ENCODE measurements at regions not wholly inside any gene's neighbourhood (a gene's known extent, or its start where the extent isn't known, plus 50 kb on each side); places are given as distances from the start of the nearest gene placed in this dataset.
"Not testable (repeated sequence)": the region's sequence is repeated elsewhere in the genome, so short reads cannot be mapped to it uniquely, and the experiment has no call there.

- Histone ChIP-seq H3K27me3 (ENCODE audit: insufficient read depth, insufficient read length) (no peaks in the 10 kb centered on the region), H3K36me3 (ENCODE audit: insufficient read depth, insufficient read length, low read length) (no peaks in the 10 kb centered on the region), H3K9ac (ENCODE audit: insufficient read length, low read depth) (no peak overlapping the region), H3K4me3 (ENCODE audit: insufficient read length, low read depth) (no peak overlapping the region), H3K9me3 (ENCODE audit: insufficient read depth, low read length) (peaks cover 31% of the 10 kb centered on the region; the same call in 1 of the 2 replicates), H3K4me1 (ENCODE audit: insufficient read depth, insufficient read length) (no peaks in the 10 kb centered on the region)
- peak; percentile 22 for DNase-seq (ENCODE audit: low read depth, low spot score)
- TF ChIP-seq ZNF274 (IDR thresholded peaks at IDR 0.05; ENCODE audit: low read depth, low read length): no peak
- TF ChIP-seq YY1 (IDR thresholded peaks at IDR 0.05; ENCODE audit: insufficient read depth, insufficient read length): no peak
- TF ChIP-seq SUZ12 (IDR thresholded peaks at IDR 0.05; ENCODE audit: extremely low read depth, insufficient read depth, insufficient read length): no peak
Measured at GRCh38 chr3:175941352-175941751, 1082.2 kb downstream of the NAALADL2 start.

- peak; percentile 55 for DNase-seq (ENCODE audit: low read depth, low spot score)
- H3K9me3 ChIP-seq (ENCODE audit: insufficient read depth, low read length): peaks cover 31% of the 10 kb centered on the region; the same call in 1 of the 2 replicates
- H3K9ac ChIP-seq (ENCODE audit: insufficient read length, low read depth): no peak overlapping the region
- H3K4me3 ChIP-seq (ENCODE audit: insufficient read length, low read depth): no peak overlapping the region
- no peak for TF ChIP-seq SUZ12 (IDR thresholded peaks at IDR 0.05; ENCODE audit: extremely low read depth, insufficient read depth, insufficient read length)
- no peak for TF ChIP-seq YY1 (IDR thresholded peaks at IDR 0.05; ENCODE audit: insufficient read depth, insufficient read length)
- no peak for TF ChIP-seq ZNF274 (IDR thresholded peaks at IDR 0.05; ENCODE audit: low read depth, low read length)
- H3K36me3 ChIP-seq (ENCODE audit: insufficient read depth, insufficient read length, low read length): no peaks in the 10 kb centered on the region
- no peaks in the 10 kb centered on the region for H3K27me3 ChIP-seq (ENCODE audit: insufficient read depth, insufficient read length)
- H3K4me1 ChIP-seq (ENCODE audit: insufficient read depth, insufficient read length): no peaks in the 10 kb centered on the region
Measured at GRCh38 chr3:175940881-175941280, 1081.7 kb downstream of the NAALADL2 start.

GRCh38 chr3:175940243-175940642, 1081.1 kb downstream of the NAALADL2 start:
- no peaks in the 10 kb centered on the region for H3K27me3 ChIP-seq (ENCODE audit: insufficient read depth, insufficient read length)
- no peaks in the 10 kb centered on the region for H3K36me3 ChIP-seq (ENCODE audit: insufficient read depth, insufficient read length, low read length)
- DNase-seq (ENCODE audit: low read depth, low spot score): no peak
- no peak overlapping the region for H3K4me3 ChIP-seq (ENCODE audit: insufficient read length, low read depth)
- TF ChIP-seq ZNF274 (IDR thresholded peaks at IDR 0.05; ENCODE audit: low read depth, low read length): no peak
- no peak overlapping the region for H3K9ac ChIP-seq (ENCODE audit: insufficient read length, low read depth)
- peaks cover 26% of the 10 kb centered on the region; the same call in 1 of the 2 replicates for H3K9me3 ChIP-seq (ENCODE audit: insufficient read depth, low read length)
- no peaks in the 10 kb centered on the region for H3K4me1 ChIP-seq (ENCODE audit: insufficient read depth, insufficient read length)

GRCh38 chr3:175937367-175937766, 1078.2 kb downstream of the NAALADL2 start:
- not testable (repeated sequence) for H3K9ac ChIP-seq (ENCODE audit: insufficient read length, low read depth); H3K36me3 ChIP-seq (ENCODE audit: insufficient read depth, insufficient read length, low read length); H3K4me1 ChIP-seq (ENCODE audit: insufficient read depth, insufficient read length); H3K4me3 ChIP-seq (ENCODE audit: insufficient read length, low read depth); DNase-seq (ENCODE audit: low read depth, low spot score); H3K27me3 ChIP-seq (ENCODE audit: insufficient read depth, insufficient read length)
- peaks cover 26% of the 10 kb centered on the region; the same call in 1 of the 2 replicates for H3K9me3 ChIP-seq (ENCODE audit: insufficient read depth, low read length)

- no peak for DNase-seq (ENCODE audit: low read depth, low spot score)
- Histone ChIP-seq H3K27me3 (ENCODE audit: insufficient read depth, insufficient read length) (no peaks in the 10 kb centered on the region), H3K9me3 (ENCODE audit: insufficient read depth, low read length) (peaks cover 12% of the 10 kb centered on the region; the same call in 1 of the 2 replicates), H3K9ac (ENCODE audit: insufficient read length, low read depth) (no peak overlapping the region), H3K4me1 (ENCODE audit: insufficient read depth, insufficient read length) (no peaks in the 10 kb centered on the region), H3K36me3 (ENCODE audit: insufficient read depth, insufficient read length, low read length) (no peaks in the 10 kb centered on the region), H3K4me3 (ENCODE audit: insufficient read length, low read depth) (no peak overlapping the region)
- no peak for TF ChIP-seq SUZ12 (IDR thresholded peaks at IDR 0.05; ENCODE audit: extremely low read depth, insufficient read depth, insufficient read length)
- TF ChIP-seq YY1 (IDR thresholded peaks at IDR 0.05; ENCODE audit: insufficient read depth, insufficient read length): no peak
- TF ChIP-seq ZNF274 (IDR thresholded peaks at IDR 0.05; ENCODE audit: low read depth, low read length): no peak
Measured at GRCh38 chr3:175932586-175932985, 1073.5 kb downstream of the NAALADL2 start.

- TF ChIP-seq ZNF274 (IDR thresholded peaks at IDR 0.05; ENCODE audit: low read depth, low read length) (no peak), SUZ12 (IDR thresholded peaks at IDR 0.05; ENCODE audit: extremely low read depth, insufficient read depth, insufficient read length) (no peak), YY1 (IDR thresholded peaks at IDR 0.05; ENCODE audit: insufficient read depth, insufficient read length) (no peak)
- H3K27me3 ChIP-seq (ENCODE audit: insufficient read depth, insufficient read length): no peaks in the 10 kb centered on the region
- H3K4me3 ChIP-seq (ENCODE audit: insufficient read length, low read depth): no peak overlapping the region
- no peak overlapping the region for H3K9ac ChIP-seq (ENCODE audit: insufficient read length, low read depth)
- no peak for DNase-seq (ENCODE audit: low read depth, low spot score)
- no peaks in the 10 kb centered on the region for H3K36me3 ChIP-seq (ENCODE audit: insufficient read depth, insufficient read length, low read length)
- H3K4me1 ChIP-seq (ENCODE audit: insufficient read depth, insufficient read length): no peaks in the 10 kb centered on the region
- peaks cover 24% of the 10 kb centered on the region for H3K9me3 ChIP-seq (ENCODE audit: insufficient read depth, low read length)
Measured at GRCh38 chr3:175919133-175919532, 1060.0 kb downstream of the NAALADL2 start.

- Histone ChIP-seq H3K9me3 (ENCODE audit: insufficient read depth, low read length) (peaks cover 24% of the 10 kb centered on the region), H3K9ac (ENCODE audit: insufficient read length, low read depth) (no peak overlapping the region), H3K4me1 (ENCODE audit: insufficient read depth, insufficient read length) (no peaks in the 10 kb centered on the region), H3K36me3 (ENCODE audit: insufficient read depth, insufficient read length, low read length) (no peaks in the 10 kb centered on the region), H3K27me3 (ENCODE audit: insufficient read depth, insufficient read length) (no peaks in the 10 kb centered on the region), H3K4me3 (ENCODE audit: insufficient read length, low read depth) (no peak overlapping the region)
- no peak for TF ChIP-seq SUZ12 (IDR thresholded peaks at IDR 0.05; ENCODE audit: extremely low read depth, insufficient read depth, insufficient read length)
- no peak for TF ChIP-seq ZNF274 (IDR thresholded peaks at IDR 0.05; ENCODE audit: low read depth, low read length)
- no peak for TF ChIP-seq YY1 (IDR thresholded peaks at IDR 0.05; ENCODE audit: insufficient read depth, insufficient read length)
- DNase-seq (ENCODE audit: low read depth, low spot score): no peak
Measured at GRCh38 chr3:175916191-175916934, 1057.2 kb downstream of the NAALADL2 start.
